ENCODE measurements at regions not wholly inside any gene's neighbourhood (a gene's known extent, or its start where the extent isn't known, plus 50 kb on each side); places are given as distances from the start of the nearest gene placed in this dataset.

DNA sequence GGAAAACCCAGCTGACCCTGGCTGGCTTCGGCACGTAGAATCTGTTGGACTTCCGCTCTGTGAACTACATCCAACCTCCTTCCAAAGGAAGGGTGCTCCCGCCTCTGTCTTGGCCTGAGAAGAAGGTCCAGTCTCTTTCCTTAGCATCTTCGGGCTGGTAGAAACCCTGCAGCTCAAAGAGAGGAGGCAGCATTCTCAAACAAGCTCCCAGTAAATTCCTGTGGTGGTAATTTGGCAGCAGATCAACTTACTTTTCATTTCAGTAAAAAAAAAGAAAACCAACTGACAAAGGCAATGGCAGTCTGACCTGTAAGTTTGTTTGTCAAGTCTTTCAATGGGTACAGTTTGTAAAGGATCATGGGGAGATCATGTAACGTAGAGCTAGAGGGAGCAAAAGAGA is 176.7 kb downstream of the MED10 start:
- Histone ChIP-seq H3K36me3 (no peaks in the 10 kb centered on the region), H3K4me1 (no peaks in the 10 kb centered on the region), H3K4me3 (no peak overlapping the region), H3K27ac (no peak overlapping the region), H3K27me3 (no peaks in the 10 kb centered on the region), H3K9me3 (no peaks in the 10 kb centered on the region)
- intact Hi-C loops (cut with DNase I) = no loop called here
- WGBS, 2 donors = 85 to 91% methylated on average over 6 of the region's 6 CpGs
- TF ChIP-seq EP300 (IDR thresholded peaks at IDR 0.05) = no peak
- TF ChIP-seq POLR2A (IDR thresholded peaks at IDR 0.05) = no peak
- TF ChIP-seq, protein P1, sequence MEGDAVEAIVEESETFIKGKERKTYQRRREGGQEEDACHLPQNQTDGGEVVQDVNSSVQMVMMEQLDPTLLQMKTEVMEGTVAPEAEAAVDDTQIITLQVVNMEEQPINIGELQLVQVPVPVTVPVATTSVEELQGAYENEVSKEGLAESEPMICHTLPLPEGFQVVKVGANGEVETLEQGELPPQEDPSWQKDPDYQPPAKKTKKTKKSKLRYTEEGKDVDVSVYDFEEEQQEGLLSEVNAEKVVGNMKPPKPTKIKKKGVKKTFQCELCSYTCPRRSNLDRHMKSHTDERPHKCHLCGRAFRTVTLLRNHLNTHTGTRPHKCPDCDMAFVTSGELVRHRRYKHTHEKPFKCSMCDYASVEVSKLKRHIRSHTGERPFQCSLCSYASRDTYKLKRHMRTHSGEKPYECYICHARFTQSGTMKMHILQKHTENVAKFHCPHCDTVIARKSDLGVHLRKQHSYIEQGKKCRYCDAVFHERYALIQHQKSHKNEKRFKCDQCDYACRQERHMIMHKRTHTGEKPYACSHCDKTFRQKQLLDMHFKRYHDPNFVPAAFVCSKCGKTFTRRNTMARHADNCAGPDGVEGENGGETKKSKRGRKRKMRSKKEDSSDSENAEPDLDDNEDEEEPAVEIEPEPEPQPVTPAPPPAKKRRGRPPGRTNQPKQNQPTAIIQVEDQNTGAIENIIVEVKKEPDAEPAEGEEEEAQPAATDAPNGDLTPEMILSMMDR (IDR thresholded peaks at IDR 0.05) = no peak
- no peak for TF ChIP-seq POLR2AphosphoS5 (IDR thresholded peaks at IDR 0.05)
- DNase-seq = no peak

- Histone ChIP-seq H3K27ac (no peak overlapping the region), H3K36me3 (no peaks in the 10 kb centered on the region), H3K9me3 (no peaks in the 10 kb centered on the region), H3K4me1 (no peaks in the 10 kb centered on the region), H3K27me3 (no peaks in the 10 kb centered on the region), H3K4me3 (no peak overlapping the region)
- DNase-seq = no peak
- WGBS, 2 donors = 76 to 86% methylated on average over 5 of the region's 5 CpGs
- intact Hi-C loops (cut with DNase I) = no loop called here
- no peak for TF ChIP-seq POLR2AphosphoS5 (IDR thresholded peaks at IDR 0.05)
- TF ChIP-seq, protein P1 (IDR thresholded peaks at IDR 0.05) = no peak
- TF ChIP-seq EP300 (IDR thresholded peaks at IDR 0.05) = no peak
- no peak for TF ChIP-seq POLR2A (IDR thresholded peaks at IDR 0.05)
Observed at GRCh38 chr5:6198531-6198930, 179.8 kb downstream of the MED10 start.

DNA sequence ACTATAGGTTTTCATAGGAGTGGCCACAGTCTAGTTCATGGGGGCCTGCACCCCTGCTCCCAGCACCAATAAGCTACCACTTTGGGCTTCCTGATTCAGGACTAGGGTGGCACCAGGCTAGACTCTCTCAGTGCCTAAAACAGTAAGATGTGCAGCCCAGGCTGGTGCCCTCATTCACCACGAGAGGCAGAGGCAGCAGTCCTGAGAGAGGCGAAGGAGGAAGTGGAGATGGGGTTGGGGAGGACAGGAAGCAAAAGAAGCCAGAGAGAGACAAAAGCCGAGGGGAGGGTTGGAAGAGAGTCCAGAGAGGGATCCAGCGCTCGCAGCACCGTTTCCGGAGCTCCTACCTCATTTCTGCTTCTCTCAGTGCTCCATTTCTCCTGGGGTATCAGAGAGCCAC is 180.9 kb downstream of the MED10 start:
- no peaks in the 10 kb centered on the region for H3K27me3 ChIP-seq
- no peaks in the 10 kb centered on the region for H3K9me3 ChIP-seq
- no peak overlapping the region for H3K27ac ChIP-seq
- no peaks in the 10 kb centered on the region for H3K4me1 ChIP-seq
- WGBS, 2 donors = 72 to 83% methylated on average over 7 of the region's 7 CpGs
- H3K4me3 ChIP-seq = no peak overlapping the region
- no peaks in the 10 kb centered on the region for H3K36me3 ChIP-seq
- no peak for DNase-seq
- intact Hi-C loops (cut with DNase I) = no loop called here
- TF ChIP-seq POLR2A (IDR thresholded peaks at IDR 0.05) (no peak), EP300 (IDR thresholded peaks at IDR 0.05) (no peak), POLR2AphosphoS5 (IDR thresholded peaks at IDR 0.05) (no peak)
- TF ChIP-seq, protein P1 (IDR thresholded peaks at IDR 0.05) = no peak

DNA sequence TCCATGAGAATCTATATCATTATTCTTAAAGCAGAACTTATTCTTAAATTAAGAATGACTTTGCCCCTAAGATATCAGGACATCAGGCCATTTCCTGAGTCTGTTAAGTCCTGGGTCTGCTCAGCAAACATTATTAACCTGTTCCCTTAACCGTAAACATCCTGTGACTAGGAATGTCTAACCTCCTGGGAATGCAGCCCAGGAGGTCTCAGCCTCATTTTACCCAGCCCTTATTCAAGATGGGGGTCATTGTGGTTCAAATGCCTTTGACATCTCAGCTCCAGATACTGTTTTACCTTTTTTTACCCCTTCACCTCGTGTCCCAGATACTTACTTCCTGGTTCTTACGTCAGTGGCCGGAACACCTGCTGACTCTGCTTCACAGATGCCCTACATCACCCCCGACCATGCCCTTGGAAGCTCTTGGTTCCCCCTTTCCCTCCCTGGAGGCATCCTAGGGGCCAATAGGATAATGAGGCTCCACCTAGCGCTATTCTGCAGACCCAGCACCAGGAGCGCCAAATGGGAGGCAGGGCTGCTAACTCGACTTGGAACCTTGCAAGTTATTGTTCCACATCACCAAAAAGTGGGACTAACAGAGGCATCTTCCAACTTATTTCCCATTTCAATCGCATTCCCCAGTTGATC is 182.5 kb downstream of the MED10 start:
- Histone ChIP-seq H3K27me3 (no peaks in the 10 kb centered on the region), H3K4me1 (no peaks in the 10 kb centered on the region), H3K9me3 (no peaks in the 10 kb centered on the region), H3K4me3 (no peak overlapping the region), H3K36me3 (no peaks in the 10 kb centered on the region), H3K27ac (no peak overlapping the region)
- intact Hi-C loops (cut with DNase I) = no loop called here
- no peak for DNase-seq
- TF ChIP-seq POLR2AphosphoS5 (IDR thresholded peaks at IDR 0.05) = no peak
- TF ChIP-seq, protein P1 (IDR thresholded peaks at IDR 0.05) = no peak
- no peak for TF ChIP-seq EP300 (IDR thresholded peaks at IDR 0.05)
- TF ChIP-seq POLR2A (IDR thresholded peaks at IDR 0.05) = no peak
- 64 to 75% methylated on average over 9 of the region's 9 CpGs for WGBS, 2 donors

Data from sigmoid colon (tissue), 6 donors.